Right atrium auricular region (tissue), 2 donors: ENCODE measurements at regions not wholly inside any gene's neighbourhood (a gene's known extent, or its start where the extent isn't known, plus 50 kb on each side); places are given as distances from the start of the nearest gene placed in this dataset.
"Not testable (repeated sequence)": the region's sequence is repeated elsewhere in the genome, so short reads cannot be mapped to it uniquely, and the experiment has no call there.

ENCODE experiments used
- DNase-seq: peaks from one replicate; pipeline ENCODE4 v3.0.0-alpha.2; 2019; ENCODE audit warnings: low spot score
- H3K27ac ChIP-seq, 2 donors: fragments of 200-600 bp; sonication (generic); 1 replicate in 1 of 2; 2 replicates in 1 of 2; pipeline ENCODE4 v1.5.1; 2016 to 2019
- H3K27me3 ChIP-seq, 2 donors: fragments of 200-600 bp; sonication (generic); one replicate each; pipeline versions ENCODE4 v1.5.1 to v1.6.0; 2017 to 2019
- H3K36me3 ChIP-seq: fragments of 200-600 bp; sonication (generic); one replicate; pipeline ENCODE4 v1.5.1; 2016
- H3K4me1 ChIP-seq, 2 donors: fragments of 200-600 bp; sonication (generic); one replicate each; pipeline versions ENCODE4 v1.5.1 to v1.6.0; 2017 to 2019
- H3K4me3 ChIP-seq, 2 donors: fragments of 200-600 bp; sonication (generic); 1 replicate in 1 of 2; 2 replicates in 1 of 2; pipeline ENCODE4 v1.5.1; 2017 to 2019; ENCODE audit warnings: mild to moderate bottlenecking in 1 of 2, moderate library complexity in 1 of 2
- H3K9me3 ChIP-seq, 2 donors: fragments of 200-600 bp; sonication (generic); one replicate each; pipeline ENCODE4 v1.5.1; 2019
- TF ChIP-seq, protein P1 (sequence below), 2 donors: fragments of 200-600 bp; sonication (generic); IDR thresholded peaks; one replicate each; pipeline ENCODE4 v1.5.1; 2019; ENCODE audit warnings: antibody characterized with exemption in 2 of 2

DNA sequence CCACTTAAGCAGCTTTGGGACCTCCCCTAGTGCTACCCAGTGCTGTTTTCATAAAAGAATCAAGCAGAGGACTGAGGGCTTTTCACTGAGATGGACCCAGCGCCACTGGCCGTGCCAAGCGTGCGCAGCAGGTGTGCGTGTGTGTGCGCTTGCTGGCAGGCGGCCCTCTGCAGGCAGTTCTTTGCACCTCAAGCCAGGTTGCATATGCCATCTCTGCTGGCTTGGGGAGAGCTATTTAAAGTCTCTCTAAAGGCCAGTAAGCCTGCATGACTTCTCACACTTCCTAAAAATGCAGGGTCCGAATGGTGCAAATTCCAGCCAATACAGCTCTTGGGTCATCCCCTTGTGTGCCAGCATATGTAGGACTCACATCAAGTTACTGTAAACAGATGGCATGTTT is 255.5 kb downstream of the RNF152 start:
- H3K36me3 ChIP-seq: no peaks in the 10 kb centered on the region
- H3K9me3 ChIP-seq: no peaks in the 10 kb centered on the region
- TF ChIP-seq, protein P1, sequence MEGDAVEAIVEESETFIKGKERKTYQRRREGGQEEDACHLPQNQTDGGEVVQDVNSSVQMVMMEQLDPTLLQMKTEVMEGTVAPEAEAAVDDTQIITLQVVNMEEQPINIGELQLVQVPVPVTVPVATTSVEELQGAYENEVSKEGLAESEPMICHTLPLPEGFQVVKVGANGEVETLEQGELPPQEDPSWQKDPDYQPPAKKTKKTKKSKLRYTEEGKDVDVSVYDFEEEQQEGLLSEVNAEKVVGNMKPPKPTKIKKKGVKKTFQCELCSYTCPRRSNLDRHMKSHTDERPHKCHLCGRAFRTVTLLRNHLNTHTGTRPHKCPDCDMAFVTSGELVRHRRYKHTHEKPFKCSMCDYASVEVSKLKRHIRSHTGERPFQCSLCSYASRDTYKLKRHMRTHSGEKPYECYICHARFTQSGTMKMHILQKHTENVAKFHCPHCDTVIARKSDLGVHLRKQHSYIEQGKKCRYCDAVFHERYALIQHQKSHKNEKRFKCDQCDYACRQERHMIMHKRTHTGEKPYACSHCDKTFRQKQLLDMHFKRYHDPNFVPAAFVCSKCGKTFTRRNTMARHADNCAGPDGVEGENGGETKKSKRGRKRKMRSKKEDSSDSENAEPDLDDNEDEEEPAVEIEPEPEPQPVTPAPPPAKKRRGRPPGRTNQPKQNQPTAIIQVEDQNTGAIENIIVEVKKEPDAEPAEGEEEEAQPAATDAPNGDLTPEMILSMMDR (IDR thresholded peaks at IDR 0.05): no peak
- no peaks in the 10 kb centered on the region for H3K27me3 ChIP-seq
- no peak for DNase-seq
- H3K4me3 ChIP-seq: no peak overlapping the region
- H3K4me1 ChIP-seq: peaks cover 0 to 16% of the 10 kb centered on the region in 2 donors
- H3K27ac ChIP-seq: no peak overlapping the region

DNA sequence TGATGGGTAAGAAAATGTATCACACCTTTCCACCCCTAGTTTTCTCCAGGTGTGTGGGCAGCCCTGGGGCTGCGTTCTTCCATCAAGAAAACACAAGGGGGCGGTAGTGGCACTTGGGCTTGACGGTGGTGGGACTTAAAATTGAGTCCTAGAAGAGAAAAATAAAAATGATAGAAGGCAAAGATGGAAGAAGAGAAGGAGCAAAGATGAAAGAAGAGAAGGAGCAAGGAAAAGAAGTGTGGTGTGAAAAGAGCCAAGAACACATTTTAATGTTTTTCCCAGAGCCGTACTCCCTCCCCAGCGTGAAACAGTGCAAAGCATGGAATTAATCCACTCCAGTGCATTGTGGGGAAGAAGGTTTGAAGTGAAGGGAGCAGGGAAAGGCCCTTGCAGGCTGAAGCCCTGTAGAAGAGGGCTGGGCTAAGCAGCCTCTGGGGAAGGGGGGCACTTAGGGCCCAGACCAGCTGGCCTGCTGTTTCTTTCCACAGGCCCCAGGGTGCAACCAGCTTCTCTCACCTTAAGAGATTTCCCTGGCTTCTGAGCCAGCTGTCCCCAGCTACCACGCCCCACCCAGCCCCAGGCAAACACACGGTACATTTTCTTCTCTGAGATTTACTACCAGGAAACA is 256.8 kb downstream of the RNF152 start:
- Histone ChIP-seq H3K4me1 (peaks cover 0 to 16% of the 10 kb centered on the region in 2 donors), H3K4me3 (no peak overlapping the region), H3K27me3 (no peaks in the 10 kb centered on the region), H3K9me3 (no peaks in the 10 kb centered on the region), H3K36me3 (no peaks in the 10 kb centered on the region), H3K27ac (peak overlapping the region in 1 of 2 donors; percentile 14)
- peak; percentile 66 for DNase-seq
- TF ChIP-seq, protein P1 (IDR thresholded peaks at IDR 0.05): peak; percentile 75 to 82

DNA sequence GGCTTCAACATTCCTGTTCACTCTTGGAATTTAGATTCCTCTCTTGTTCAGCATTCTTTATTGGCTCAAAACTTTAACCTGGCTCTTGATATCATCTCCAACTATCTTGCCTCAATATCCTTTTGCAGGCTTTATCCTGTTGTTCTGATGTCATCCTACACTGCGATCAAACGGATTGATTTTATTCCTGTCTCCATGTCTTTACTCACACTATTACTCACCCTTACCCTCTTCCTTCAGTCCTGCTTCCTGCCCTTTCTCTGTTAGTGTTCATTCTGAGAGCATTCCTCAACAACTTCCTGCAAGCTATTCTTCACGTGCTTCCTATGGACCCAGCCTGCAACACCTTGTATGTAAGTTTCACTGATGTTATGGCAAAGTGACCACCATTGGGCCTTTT is 264.7 kb downstream of the RNF152 start:
- no peaks in the 10 kb centered on the region for H3K36me3 ChIP-seq
- no peak overlapping the region for H3K4me3 ChIP-seq
- DNase-seq: no peak
- H3K27me3 ChIP-seq: no peaks in the 10 kb centered on the region
- H3K27ac ChIP-seq: no peak overlapping the region
- H3K9me3 ChIP-seq: no peaks in the 10 kb centered on the region
- TF ChIP-seq, protein P1 (IDR thresholded peaks at IDR 0.05): no peak
- H3K4me1 ChIP-seq: no peaks in the 10 kb centered on the region

DNA sequence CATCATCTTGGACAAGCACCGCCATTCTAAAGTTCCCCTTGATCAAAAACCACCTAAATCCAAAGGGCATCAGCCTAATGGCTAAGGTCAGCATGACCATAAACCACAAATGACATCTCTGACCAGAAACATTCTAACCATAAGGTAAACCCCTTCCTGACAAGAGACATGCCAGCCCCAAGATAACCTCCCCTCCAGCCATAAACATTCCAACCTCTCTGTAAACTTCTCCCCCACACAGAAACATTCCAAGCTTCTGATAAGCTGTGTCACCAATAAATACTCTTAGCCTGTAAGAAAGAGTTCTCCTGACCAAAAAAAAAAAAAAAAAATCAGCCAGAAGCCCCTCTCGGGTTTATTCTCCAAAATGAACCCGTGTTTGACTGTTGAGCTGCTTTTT is 268.2 kb downstream of the RNF152 start:
- not testable (repeated sequence) for H3K36me3 ChIP-seq, DNase-seq, H3K9me3 ChIP-seq, H3K4me1 ChIP-seq, H3K4me3 ChIP-seq, H3K27ac ChIP-seq, H3K27me3 ChIP-seq

DNA sequence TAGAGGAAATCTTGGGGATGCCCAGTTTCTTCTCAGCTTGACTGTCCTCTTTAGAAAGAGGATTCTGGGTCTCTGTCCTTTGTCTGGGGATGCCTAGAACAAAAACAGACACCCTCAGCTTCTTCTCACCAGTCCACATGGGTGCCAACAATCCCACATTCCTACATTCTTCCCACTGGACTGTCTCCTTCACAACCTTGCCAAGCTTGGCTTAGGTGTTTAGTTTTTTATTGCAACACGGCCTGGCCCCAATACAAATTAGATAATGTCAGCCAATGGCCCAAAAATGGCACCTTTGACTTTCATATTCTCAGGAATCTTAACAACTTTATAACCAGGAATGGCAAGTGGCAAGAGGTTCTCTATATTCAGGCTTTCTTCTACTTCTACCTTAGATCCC is 273.0 kb downstream of the RNF152 start:
- TF ChIP-seq, protein P1 (IDR thresholded peaks at IDR 0.05): no peak
- Histone ChIP-seq H3K9me3 (no peaks in the 10 kb centered on the region), H3K4me3 (no peak overlapping the region), H3K4me1 (peaks cover 0 to 15% of the 10 kb centered on the region in 2 donors), H3K36me3 (no peaks in the 10 kb centered on the region), H3K27me3 (no peaks in the 10 kb centered on the region), H3K27ac (no peak overlapping the region)
- no peak for DNase-seq

DNA sequence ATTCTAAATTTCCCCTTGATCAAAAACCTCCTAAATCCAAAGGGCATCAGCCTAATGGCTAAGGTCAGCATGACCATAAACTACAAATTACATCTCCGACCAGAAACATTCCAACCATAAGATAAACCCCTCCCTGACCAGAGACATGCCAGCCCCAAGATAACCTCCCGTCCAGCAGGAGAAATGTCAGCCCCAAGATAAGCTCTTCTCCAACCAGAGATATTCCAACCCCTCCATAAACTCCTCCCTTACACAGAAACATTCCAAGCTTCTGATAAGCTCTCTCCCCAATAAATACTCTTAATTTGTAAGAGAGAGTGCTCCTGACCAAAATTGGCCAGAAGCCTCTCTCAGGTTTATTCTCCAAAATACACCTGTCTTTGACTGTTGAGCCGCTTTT is 274.0 kb downstream of the RNF152 start:
- no peak overlapping the region for H3K27ac ChIP-seq
- H3K4me3 ChIP-seq: no peak overlapping the region
- no peak for DNase-seq
- H3K9me3 ChIP-seq: no peaks in the 10 kb centered on the region
- peaks cover 0 to 15% of the 10 kb centered on the region in 2 donors for H3K4me1 ChIP-seq
- TF ChIP-seq, protein P1 (IDR thresholded peaks at IDR 0.05): no peak
- no peaks in the 10 kb centered on the region for H3K36me3 ChIP-seq
- no peaks in the 10 kb centered on the region for H3K27me3 ChIP-seq
